ENCODE measurements at regions not wholly inside any gene's neighbourhood (a gene's known extent, or its start where the extent isn't known, plus 50 kb on each side); places are given as distances from the start of the nearest gene placed in this dataset.
"Not testable (repeated sequence)": the region's sequence is repeated elsewhere in the genome, so short reads cannot be mapped to it uniquely, and the experiment has no call there.

- no peak for DNase-seq
These were observed 60.7 kb upstream of the DHRSX start for GRCh38 chrX:2561456-2561855.

- no peak for DNase-seq
These were observed 58.3 kb upstream of the DHRSX start for GRCh38 chrX:2559124-2559523.

GRCh38 chrX:2554891-2555290 is 54.1 kb upstream of the DHRSX start:
- no peak for DNase-seq

- DNase-seq: not testable (repeated sequence)
These were observed 53.3 kb upstream of the DHRSX start for GRCh38 chrX:2554066-2554465.

GRCh38 chrX:2552621-2553201 is 51.9 kb upstream of the DHRSX start:
- no peak for DNase-seq

GRCh38 chrX:2550328-2551020 is 49.7 kb upstream of the DHRSX start:
- DNase-seq: no peak
